ENCODE measurements at regions not wholly inside any gene's neighbourhood (a gene's known extent, or its start where the extent isn't known, plus 50 kb on each side); places are given as distances from the start of the nearest gene placed in this dataset.

GRCh38 chr6:165985281-165985805 is 182.3 kb downstream of the TBXT start:
- DNase-seq = no peak

GRCh38 chr6:165984729-165985275 is 182.8 kb downstream of the TBXT start:
- DNase-seq = no peak

- no peak for DNase-seq
These were observed 184.3 kb downstream of the TBXT start for GRCh38 chr6:165983112-165984072.

- no peak for DNase-seq
These were observed 189.2 kb downstream of the TBXT start for GRCh38 chr6:165978476-165978875.

- no peak for DNase-seq
These were observed 191.0 kb downstream of the TBXT start for GRCh38 chr6:165976684-165977083.

GRCh38 chr6:165974817-165975216 is 192.8 kb downstream of the TBXT start:
- no peak for DNase-seq

GRCh38 chr6:165973473-165973872 is 194.2 kb downstream of the TBXT start:
- no peak for DNase-seq

- no peak for DNase-seq
These were observed 195.4 kb downstream of the TBXT start for GRCh38 chr6:165972139-165972802.

GRCh38 chr6:165971202-165971601 is 196.4 kb downstream of the TBXT start:
- no peak for DNase-seq

- DNase-seq = no peak
These were observed 197.7 kb downstream of the TBXT start for GRCh38 chr6:165970001-165970400.

GRCh38 chr6:165969184-165969583 is 198.5 kb downstream of the TBXT start:
- DNase-seq = no peak

GRCh38 chr6:165968408-165968807 is 199.2 kb downstream of the TBXT start:
- no peak for DNase-seq

GRCh38 chr6:165967810-165968407 is 199.7 kb downstream of the TBXT start:
- no peak for DNase-seq

GRCh38 chr6:165963750-165964149 is 203.9 kb downstream of the TBXT start:
- DNase-seq = no peak

GRCh38 chr6:165962366-165962765 is 205.3 kb downstream of the TBXT start:
- DNase-seq = no peak

- DNase-seq = no peak
These were observed 206.4 kb downstream of the TBXT start for GRCh38 chr6:165961233-165961632.

- no peak for DNase-seq
These were observed 207.0 kb downstream of the TBXT start for GRCh38 chr6:165960695-165961094.

GRCh38 chr6:165959627-165960026 is 208.0 kb downstream of the TBXT start:
- DNase-seq = no peak

GRCh38 chr6:165956874-165957273 is 210.8 kb downstream of the TBXT start:
- no peak for DNase-seq

- DNase-seq = no peak
These were observed 215.1 kb downstream of the TBXT start for GRCh38 chr6:165952514-165952913.

GRCh38 chr6:165950316-165950715 is 217.3 kb downstream of the TBXT start:
- no peak for DNase-seq

GRCh38 chr6:165949324-165949723 is 218.3 kb downstream of the TBXT start:
- DNase-seq = no peak

GRCh38 chr6:165944002-165944466 is 223.6 kb downstream of the TBXT start:
- DNase-seq = no peak

Data from CD4-positive, alpha-beta T cell treated with Interleukin-15 for 1 hour (primary cell).